GM12874 (cell line): ENCODE measurements at regions not wholly inside any gene's neighbourhood (a gene's known extent, or its start where the extent isn't known, plus 50 kb on each side); places are given as distances from the start of the nearest gene placed in this dataset.

Source experiments
- CTCF ChIP-seq: IDR thresholded peaks from 2 replicates; pipeline ENCODE4 v1.5.1; 2011; ENCODE audit warnings: low read depth, mild to moderate bottlenecking, control low read depth, low read length, moderate library complexity; ENCODE audit not compliant: insufficient read depth

- TF ChIP-seq CTCF, result no peak
Observed at GRCh38 chr1:229753764-229754551, 127.9 kb downstream of the URB2 start.

DNA sequence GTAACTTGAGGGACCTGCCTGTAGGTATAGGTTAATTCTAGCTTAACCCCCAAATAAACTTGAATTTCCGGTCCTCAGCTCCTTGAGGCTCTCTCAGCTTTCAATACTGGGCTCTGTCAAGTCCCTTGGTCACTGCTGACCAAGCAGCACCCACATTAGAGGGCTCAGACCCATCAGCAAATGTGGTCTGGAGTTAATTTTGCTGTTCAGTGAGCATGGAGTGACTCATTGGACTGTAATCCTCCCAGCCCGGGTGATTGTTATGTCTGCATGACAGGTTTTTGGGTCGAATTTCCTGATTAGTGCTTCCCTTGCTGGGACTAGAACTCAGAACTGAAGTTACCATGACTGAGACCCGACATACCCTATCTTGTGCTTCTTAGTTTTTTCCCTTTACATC lies 130.6 kb downstream of the URB2 start:
- no peak for TF ChIP-seq CTCF

DNA sequence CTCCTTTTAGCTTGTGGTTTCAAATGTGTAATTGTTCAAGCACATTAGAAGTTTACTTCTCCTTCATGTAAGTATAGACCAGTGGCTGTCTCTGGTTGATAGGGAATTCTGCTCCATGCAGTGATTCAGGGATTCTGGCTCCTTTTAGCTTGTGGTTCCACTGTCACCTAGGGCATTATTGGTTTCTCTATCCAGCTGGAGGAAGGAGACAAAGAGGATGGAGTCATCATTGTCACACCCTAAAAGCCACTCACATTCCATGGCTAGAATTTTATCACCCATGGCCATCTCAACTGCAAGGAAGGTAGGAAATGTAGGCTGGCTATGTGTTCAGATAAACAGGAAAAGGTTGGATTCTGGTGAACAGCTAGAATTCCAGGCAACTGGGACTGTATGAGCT lies 131.2 kb downstream of the URB2 start:
- TF ChIP-seq CTCF, result no peak

DNA sequence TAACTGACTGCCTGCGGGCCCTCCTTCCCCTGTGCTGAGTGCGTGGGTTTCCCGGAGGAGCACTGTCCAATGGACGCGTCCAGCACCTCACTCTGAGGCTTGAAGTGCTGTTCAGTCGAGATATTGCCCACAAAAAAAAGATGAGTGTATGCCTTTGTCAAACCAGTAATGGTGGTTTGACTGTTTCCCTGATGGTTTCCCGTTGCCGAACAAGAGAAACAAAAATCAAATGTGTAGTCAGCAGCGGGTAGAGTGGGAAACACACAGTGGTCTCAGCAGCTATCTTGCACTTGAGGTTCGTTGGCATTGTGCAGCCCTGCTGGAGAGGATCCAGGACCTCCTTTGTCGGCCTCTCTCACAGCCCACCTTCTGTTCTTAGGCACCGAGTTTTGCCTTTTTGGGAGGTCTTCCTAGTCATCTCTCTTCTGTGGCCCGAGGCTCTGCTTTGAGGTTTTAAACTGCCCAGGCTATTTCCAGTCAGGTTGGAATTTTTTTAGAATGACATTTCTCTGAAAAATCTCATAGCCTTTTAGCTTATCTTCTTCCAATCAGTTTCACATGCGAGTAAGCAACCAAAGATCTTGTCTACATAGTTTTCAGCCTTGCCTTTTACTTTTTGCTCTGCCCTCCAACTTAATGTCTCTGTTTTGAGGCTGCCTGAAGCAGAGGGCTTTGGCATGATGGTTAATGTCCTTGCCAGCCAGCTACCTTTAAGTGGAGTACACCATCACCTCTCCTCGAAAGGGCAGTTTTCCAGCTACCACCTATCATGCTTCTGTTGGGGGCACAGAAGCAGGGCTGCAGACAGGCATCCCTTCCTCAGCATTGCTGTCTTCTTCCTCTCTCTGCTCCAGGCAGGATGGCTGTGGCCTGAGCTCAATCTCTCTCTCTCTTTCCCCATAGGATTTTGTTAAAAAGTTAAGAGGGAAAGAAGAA lies 132.3 kb downstream of the URB2 start:
- TF ChIP-seq CTCF, result no peak

GRCh38 chr1:229759037-229759435 lies 133.0 kb downstream of the URB2 start:
- TF ChIP-seq CTCF, result no peak

DNA sequence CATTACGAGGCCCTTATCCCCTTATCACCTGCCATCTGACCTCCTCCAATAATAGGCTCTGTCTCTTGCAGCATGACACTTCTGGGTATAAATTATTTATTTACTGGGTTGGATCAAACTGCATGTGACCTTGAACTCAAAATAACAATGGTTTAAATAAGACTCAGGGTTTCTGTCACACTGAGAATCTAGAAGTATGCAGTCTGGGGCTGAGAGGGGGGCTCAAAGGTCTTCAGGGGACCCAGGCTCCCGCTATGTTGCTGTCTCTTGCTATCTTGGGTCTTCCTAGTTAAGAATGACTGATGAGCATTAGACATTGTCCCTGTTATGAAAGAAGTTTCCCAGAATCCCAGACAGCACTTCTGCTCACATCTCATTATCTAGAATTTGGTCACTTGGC lies 133.5 kb downstream of the URB2 start:
- no peak for TF ChIP-seq CTCF

DNA sequence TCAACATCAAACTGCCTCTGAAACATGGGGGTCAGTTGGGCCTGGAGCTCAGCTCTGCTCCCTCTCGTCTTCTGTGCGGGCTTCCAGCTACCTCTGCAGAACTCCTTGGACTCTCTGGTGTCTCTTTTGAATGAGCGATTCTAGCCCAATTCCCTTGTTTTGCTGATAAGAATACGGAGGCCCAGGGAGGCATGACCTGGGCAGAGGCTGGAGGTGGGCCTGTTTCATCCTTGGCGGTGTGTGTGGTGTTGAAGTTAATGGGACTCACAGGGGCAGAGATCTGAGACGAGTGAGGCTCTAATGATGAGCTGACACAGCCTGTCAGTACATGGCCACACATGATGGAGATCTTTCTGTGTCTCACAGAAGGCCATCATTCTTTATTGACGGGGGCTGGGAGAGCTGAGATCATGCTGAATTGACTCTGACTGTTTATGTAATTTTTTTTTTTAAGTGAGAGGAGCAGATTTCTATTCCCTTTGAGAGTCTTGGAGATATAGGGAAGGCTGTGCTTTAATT lies 134.5 kb downstream of the URB2 start:
- TF ChIP-seq CTCF, result no peak
